Pons (tissue), 1 donor: ENCODE measurements at regions not wholly inside any gene's neighbourhood (a gene's known extent, or its start where the extent isn't known, plus 50 kb on each side); places are given as distances from the start of the nearest gene placed in this dataset.

Experiments
- DNase-seq: peaks from one replicate; pipeline ENCODE4 v3.0.0-alpha.2; 2016; ENCODE audit warnings: low spot score

- DNase-seq = no peak
These were observed 205.9 kb upstream of the GBE1 start for GRCh38 chr3:81967393-81967792.

- no peak for DNase-seq
These were observed 204.3 kb upstream of the GBE1 start for GRCh38 chr3:81965696-81966095.

- no peak for DNase-seq
These were observed 201.0 kb upstream of the GBE1 start for GRCh38 chr3:81962396-81962795.

- DNase-seq = no peak
These were observed 197.7 kb upstream of the GBE1 start for GRCh38 chr3:81958972-81959640.

GRCh38 chr3:81955878-81956277 lies 194.4 kb upstream of the GBE1 start:
- DNase-seq = no peak

- no peak for DNase-seq
These were observed 191.7 kb upstream of the GBE1 start for GRCh38 chr3:81953111-81953510.

GRCh38 chr3:81952141-81952540 lies 190.7 kb upstream of the GBE1 start:
- DNase-seq = no peak

- no peak for DNase-seq
These were observed 190.2 kb upstream of the GBE1 start for GRCh38 chr3:81951636-81952035.

- no peak for DNase-seq
These were observed 189.7 kb upstream of the GBE1 start for GRCh38 chr3:81951106-81951505.

GRCh38 chr3:81947359-81947758 lies 185.9 kb upstream of the GBE1 start:
- DNase-seq = no peak

- no peak for DNase-seq
These were observed 177.2 kb upstream of the GBE1 start for GRCh38 chr3:81938681-81939080.

- peak; percentile 55 for DNase-seq
These were observed 175.4 kb upstream of the GBE1 start for GRCh38 chr3:81936817-81937216.

GRCh38 chr3:81932681-81933080 lies 171.2 kb upstream of the GBE1 start:
- DNase-seq = no peak

GRCh38 chr3:81931265-81932251 lies 170.1 kb upstream of the GBE1 start:
- no peak for DNase-seq

- DNase-seq = no peak
These were observed 168.3 kb upstream of the GBE1 start for GRCh38 chr3:81929697-81930096.

- no peak for DNase-seq
These were observed 166.4 kb upstream of the GBE1 start for GRCh38 chr3:81927811-81928210.

GRCh38 chr3:81925385-81925784 lies 163.9 kb upstream of the GBE1 start:
- DNase-seq = no peak

- no peak for DNase-seq
These were observed 161.6 kb upstream of the GBE1 start for GRCh38 chr3:81923038-81923437.

- no peak for DNase-seq
These were observed 161.0 kb upstream of the GBE1 start for GRCh38 chr3:81922404-81922803.

GRCh38 chr3:81920816-81921215 lies 159.4 kb upstream of the GBE1 start:
- no peak for DNase-seq

- no peak for DNase-seq
These were observed 155.4 kb upstream of the GBE1 start for GRCh38 chr3:81916890-81917289.

- DNase-seq = no peak
These were observed 152.6 kb upstream of the GBE1 start for GRCh38 chr3:81913886-81914663.

- no peak for DNase-seq
These were observed 149.8 kb upstream of the GBE1 start for GRCh38 chr3:81911221-81911620.
